Spleen (tissue), 7 donors: ENCODE measurements at regions not wholly inside any gene's neighbourhood (a gene's known extent, or its start where the extent isn't known, plus 50 kb on each side); places are given as distances from the start of the nearest gene placed in this dataset.

Experiments used
- POLR2A ChIP-seq, 3 donors: fragments of 450-650 bp; IDR thresholded peaks; one replicate each; pipeline ENCODE4 v1.5.1; 2017; ENCODE audit warnings: antibody characterized with exemption in 3 of 3, mild to moderate bottlenecking in 1 of 3
- TF ChIP-seq, protein P1 (sequence below), 11 experiments: fragments of 200-600 bp in 7 of 11; fragments of 450-650 bp in 4 of 11; sonication (generic) in 4 of 11; IDR thresholded peaks in 8 of 11; conservative IDR thresholded peaks in 3 of 11; 1 replicate in 7 of 11; 2 replicates in 4 of 11; pipeline versions ENCODE4 v1.4.0 to v1.8.0; 2016 to 2021; ENCODE audit warnings: antibody characterized with exemption in 11 of 11, inconsistent platforms in 4 of 11, mild to moderate bottlenecking in 1 of 11
- donor health status: DM: no; HTN: no; CAD: no; lungs with moderate emphysema.
- donor health status: DM: no; HTN: no; CAD: no.
- donor health status: DM: no; HTN: no; CAD: no.

DNA sequence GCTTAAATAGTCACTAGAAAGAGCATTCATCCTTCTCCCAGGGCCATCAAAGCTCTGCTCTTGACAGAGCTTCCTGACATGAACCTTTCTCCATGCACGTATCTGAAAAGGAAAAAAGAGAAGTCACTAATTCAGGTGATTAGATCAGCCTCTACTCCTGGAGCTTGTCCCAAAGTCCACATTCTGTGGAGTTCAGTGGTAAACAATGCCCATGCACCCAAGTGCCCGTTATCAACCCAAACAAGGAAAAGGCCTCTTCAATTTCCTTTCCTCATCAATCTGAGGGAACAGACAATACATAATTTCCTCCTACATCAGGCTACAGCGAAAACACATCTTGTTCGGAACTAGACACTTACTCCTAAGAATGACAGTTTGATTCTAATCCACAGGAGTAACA, 129.2 kb upstream of the PCSK2 start:
- TF ChIP-seq, protein P1, sequence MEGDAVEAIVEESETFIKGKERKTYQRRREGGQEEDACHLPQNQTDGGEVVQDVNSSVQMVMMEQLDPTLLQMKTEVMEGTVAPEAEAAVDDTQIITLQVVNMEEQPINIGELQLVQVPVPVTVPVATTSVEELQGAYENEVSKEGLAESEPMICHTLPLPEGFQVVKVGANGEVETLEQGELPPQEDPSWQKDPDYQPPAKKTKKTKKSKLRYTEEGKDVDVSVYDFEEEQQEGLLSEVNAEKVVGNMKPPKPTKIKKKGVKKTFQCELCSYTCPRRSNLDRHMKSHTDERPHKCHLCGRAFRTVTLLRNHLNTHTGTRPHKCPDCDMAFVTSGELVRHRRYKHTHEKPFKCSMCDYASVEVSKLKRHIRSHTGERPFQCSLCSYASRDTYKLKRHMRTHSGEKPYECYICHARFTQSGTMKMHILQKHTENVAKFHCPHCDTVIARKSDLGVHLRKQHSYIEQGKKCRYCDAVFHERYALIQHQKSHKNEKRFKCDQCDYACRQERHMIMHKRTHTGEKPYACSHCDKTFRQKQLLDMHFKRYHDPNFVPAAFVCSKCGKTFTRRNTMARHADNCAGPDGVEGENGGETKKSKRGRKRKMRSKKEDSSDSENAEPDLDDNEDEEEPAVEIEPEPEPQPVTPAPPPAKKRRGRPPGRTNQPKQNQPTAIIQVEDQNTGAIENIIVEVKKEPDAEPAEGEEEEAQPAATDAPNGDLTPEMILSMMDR (IDR thresholded peaks at IDR 0.05 in 8 of 11, conservative IDR thresholded peaks at IDR 0.05 in 3 of 11) = no peak
- TF ChIP-seq POLR2A (IDR thresholded peaks at IDR 0.05) = no peak
